Heart left ventricle (tissue), 16 donors: ENCODE measurements at regions not wholly inside any gene's neighbourhood (a gene's known extent, or its start where the extent isn't known, plus 50 kb on each side); places are given as distances from the start of the nearest gene placed in this dataset.
"Not testable (repeated sequence)": the region's sequence is repeated elsewhere in the genome, so short reads cannot be mapped to it uniquely, and the experiment has no call there.

Source experiments
- ATAC-seq, 4 donors: fragments of 200-7000 bp; cut with Tn5 transposase; one replicate each; pipeline ENCODE4 v1.9.1; 2020 to 2022; ENCODE audit warnings: moderate library complexity in 4 of 4, mild to moderate bottlenecking in 3 of 4, moderate number of reproducible peaks in 1 of 4
- DNase-seq, 5 donors: peaks; one replicate each; pipeline ENCODE4 v3.0.0-alpha.2; 2020
- H3K27ac ChIP-seq, 12 donors: fragments of 200-600 bp; sonication (generic) in 4 of 12; one replicate each; pipeline versions ENCODE4 v1.5.0 to v1.8.0; 2016 to 2022; ENCODE audit warnings: mild to moderate bottlenecking in 2 of 12
- H3K27me3 ChIP-seq, 9 donors: fragments of 200-600 bp; sonication (generic) in 2 of 9; one replicate each; pipeline versions ENCODE4 v1.5.1 to v1.8.0; 2016 to 2022; ENCODE audit warnings: mild to moderate bottlenecking in 3 of 9
- H3K36me3 ChIP-seq, 9 donors: fragments of 200-600 bp; sonication (generic) in 2 of 9; one replicate each; pipeline versions ENCODE4 v1.5.0 to v1.8.0; 2018 to 2022; ENCODE audit warnings: mild to moderate bottlenecking in 2 of 9
- H3K4me1 ChIP-seq, 12 donors: fragments of 200-600 bp; sonication (generic) in 4 of 12; one replicate each; pipeline versions ENCODE4 v1.5.0 to v1.8.0; 2016 to 2022; ENCODE audit warnings: mild to moderate bottlenecking in 3 of 12
- H3K4me3 ChIP-seq, 12 donors: fragments of 200-600 bp; sonication (generic) in 4 of 12; one replicate each; pipeline versions ENCODE4 v1.5.0 to v1.8.0; 2017 to 2022; ENCODE audit warnings: mild to moderate bottlenecking in 9 of 12, moderate library complexity in 4 of 12
- H3K9me3 ChIP-seq, 12 donors: fragments of 200-600 bp; sonication (generic) in 4 of 12; one replicate each; pipeline versions ENCODE4 v1.5.0 to v1.8.0; 2016 to 2022; ENCODE audit warnings: mild to moderate bottlenecking in 1 of 12
- CTCF ChIP-seq, 12 donors: fragments of 200-600 bp; sonication (generic) in 4 of 12; IDR thresholded peaks; one replicate each; pipeline versions ENCODE4 v1.5.0 to v1.8.0; 2018 to 2022; ENCODE audit warnings: antibody characterized with exemption in 12 of 12, mild to moderate bottlenecking in 5 of 12
- POLR2A ChIP-seq, 2 donors: fragments of 450-650 bp; IDR thresholded peaks; one replicate each; pipeline ENCODE4 v1.6.1; 2017; ENCODE audit warnings: antibody characterized with exemption in 2 of 2, mild to moderate bottlenecking in 2 of 2, moderate library complexity in 2 of 2
- WGBS, 4 donors: extraction: QIAGEN DNeasy Blood & Tissue Kit in 2 of 4; methylation state at CpG; one replicate each; pipeline versions ENCODE4 v1.1.5 to v1.1.7; 2013 to 2018; 5-methylcytosine and 5-hydroxymethylcytosine counted together
- intact Hi-C, 10 donors: fragments of 100-400 bp; cut with DNase I; formaldehyde crosslinking; loops; one replicate each; pipeline versions ENCODE4 v1.11.1 to v1.14.2; 2022
- donor health status: ischemic (EF 13 %, LVEDD 7.1; RV severe dilation, severe dysfunction).
- donor health status: healthy with polysubstance abuse.
- donor health status: DM: no; HTN: yes; CAD: no.
- donor health status: DM: no; HTN: no; CAD: no.
- donor health status: ischemic (EF 25% LVEDD 6.9; RV normal size, moderate dysfunction).
- donor health status: ischemic (EF 25% LVEDD 5.7; RV mildly dilated, moderate dysfunction).
- donor health status: healthy.
- donor health status: DM: yes; HTN: yes; CAD: no.
- donor health status: ischemic (EF 35%, LVEDD 5.7; RV mildly dilated, moderate dysfunction).
- donor health status: nonischemic (EF 11% LVEDD 7.7; RV severe dilation, severe dysfunction).
- donor health status: DM: yes; HTN: yes; CAD: no.
- donor health status: PGD.
- donor health status: ischemic (EF 29% LVEDD 5.4; RV normal size, mild dysfunction).
- donor health status: nonischemic (EF 23%, LVEDD 6.1; RV moderate dilation, normal function).

GRCh38 chr7:108663701-108664100 is 94.0 kb downstream of the DNAJB9 start:
- Histone ChIP-seq H3K4me3 (no peak overlapping the region), H3K27ac (no peak overlapping the region), H3K27me3 (no peaks in the 10 kb centered on the region), H3K4me1 (no peaks in the 10 kb centered on the region), H3K36me3 (no peaks in the 10 kb centered on the region), H3K9me3 (no peaks in the 10 kb centered on the region)
- ATAC-seq, result no peak
- intact Hi-C loops, result no loop called here
- WGBS, 4 donors, result 81 to 88% (median 84%) methylated on average over 3 of the region's 3 CpGs
- TF ChIP-seq POLR2A (IDR thresholded peaks at IDR 0.05) (no peak), CTCF (IDR thresholded peaks at IDR 0.05) (no peak)
- DNase-seq, result no peak

- Histone ChIP-seq H3K9me3 (no peaks in the 10 kb centered on the region), H3K36me3 (no peaks in the 10 kb centered on the region), H3K4me3 (no peak overlapping the region), H3K27me3 (no peaks in the 10 kb centered on the region), H3K27ac (no peak overlapping the region), H3K4me1 (no peaks in the 10 kb centered on the region)
- ATAC-seq (no peak), DNase-seq (no peak)
- intact Hi-C loops, result no loop called here
- TF ChIP-seq CTCF (IDR thresholded peaks at IDR 0.05) (no peak), POLR2A (IDR thresholded peaks at IDR 0.05) (no peak)
- WGBS, 4 donors, result 42 to 51% (median 50%) methylated on average over 2 of the region's 2 CpGs
Measured at GRCh38 chr7:108667216-108667615, 97.5 kb downstream of the DNAJB9 start.

- no peak for ATAC-seq
- intact Hi-C loops, result no loop called here
- H3K27ac ChIP-seq, result no peak overlapping the region
Measured at GRCh38 chr7:108669958-108670357, 100.3 kb downstream of the DNAJB9 start.

GRCh38 chr7:108673699-108674098 is 104.0 kb downstream of the DNAJB9 start:
- intact Hi-C loops, result not testable (repeated sequence)

More at GRCh38 chr7:108669958-108670357, 100.3 kb downstream of the DNAJB9 start:
- no peak for TF ChIP-seq POLR2A (IDR thresholded peaks at IDR 0.05)
- TF ChIP-seq CTCF (IDR thresholded peaks at IDR 0.05), result no peak
- Histone ChIP-seq H3K4me1 (no peaks in the 10 kb centered on the region), H3K9me3 (no peaks in the 10 kb centered on the region), H3K4me3 (no peak overlapping the region), H3K36me3 (no peaks in the 10 kb centered on the region), H3K27me3 (no peaks in the 10 kb centered on the region)
- no peak for DNase-seq

GRCh38 chr7:108684629-108685028 is 115.0 kb downstream of the DNAJB9 start:
- no peak for DNase-seq
- no peaks in the 10 kb centered on the region for H3K4me1 ChIP-seq
- no peak overlapping the region for H3K4me3 ChIP-seq
- WGBS, 4 donors, result 81 to 86% (median 81%) methylated on average over 4 of the region's 4 CpGs
- no peaks in the 10 kb centered on the region for H3K27me3 ChIP-seq
- no peak overlapping the region for H3K27ac ChIP-seq
- no peak for TF ChIP-seq POLR2A (IDR thresholded peaks at IDR 0.05)
- no peak for TF ChIP-seq CTCF (IDR thresholded peaks at IDR 0.05)
- intact Hi-C loops, result no loop called here
- no peak for ATAC-seq
- no peaks in the 10 kb centered on the region for H3K36me3 ChIP-seq
- H3K9me3 ChIP-seq, result peaks cover 0 to 10% (median 0%) of the 10 kb centered on the region in 12 donors

More at GRCh38 chr7:108673699-108674098, 104.0 kb downstream of the DNAJB9 start:
- DNase-seq, H3K9me3 ChIP-seq, H3K27ac ChIP-seq, H3K36me3 ChIP-seq, H3K4me1 ChIP-seq, H3K27me3 ChIP-seq, H3K4me3 ChIP-seq, ATAC-seq: not testable (repeated sequence)
- 73 to 94% (median 92%) methylated on average over 3 of the region's 3 CpGs for WGBS, 4 donors
